GM12892 (cell line): ENCODE measurements at regions not wholly inside any gene's neighbourhood (a gene's known extent, or its start where the extent isn't known, plus 50 kb on each side); places are given as distances from the start of the nearest gene placed in this dataset.

Experiments used
- POLR2A ChIP-seq: IDR thresholded peaks from 2 replicates; pipeline ENCODE4 v1.6.1; 2011; ENCODE audit warnings: low read depth, low read length, control low read depth
- POLR2AphosphoS5 ChIP-seq: IDR thresholded peaks from 2 replicates; pipeline ENCODE4 v1.6.1; 2011; ENCODE audit warnings: low read depth, low read length, control low read depth
- TAF1 ChIP-seq: IDR thresholded peaks from 2 replicates; pipeline ENCODE4 v1.6.1; 2011; ENCODE audit warnings: low read depth, mild to moderate bottlenecking, control low read depth, low read length, borderline replicate concordance

DNA sequence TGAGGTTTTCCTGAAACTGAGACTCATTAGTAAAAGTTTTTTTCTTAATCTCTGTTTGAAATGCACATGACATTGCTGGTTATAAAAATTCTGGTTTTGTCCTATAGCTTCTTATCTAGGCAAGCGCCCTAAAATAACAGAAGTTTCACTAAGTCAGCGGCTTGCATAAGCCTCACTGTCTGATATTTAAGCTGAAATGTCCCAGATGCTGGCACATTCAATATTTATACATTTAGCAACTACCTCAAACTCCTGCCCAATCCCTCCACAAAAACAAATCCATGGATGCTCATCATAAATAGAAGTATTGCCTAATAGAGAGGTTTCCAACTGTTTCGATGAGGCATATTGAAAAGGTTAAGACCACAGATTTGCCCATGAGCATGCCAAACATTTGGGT lies 83.1 kb upstream of the EGR2 start:
- no peak for TF ChIP-seq POLR2AphosphoS5
- TF ChIP-seq POLR2A: no peak
- no peak for TF ChIP-seq TAF1
